GM20431 (cell line): ENCODE measurements at regions not wholly inside any gene's neighbourhood (a gene's known extent, or its start where the extent isn't known, plus 50 kb on each side); places are given as distances from the start of the nearest gene placed in this dataset.

Experiments used
- in situ Hi-C: fragments of 300-500 bp; cut with MseI, MboI; formaldehyde crosslinking; loops from one replicate; pipeline ENCODE4 v1.15.0; 2020; ENCODE audit warnings: low sequenced_read_pairs; ENCODE audit not compliant: unreplicated experiment

- in situ Hi-C loops: no loop called here
Observed at GRCh38 chr1:110816945-110817344, 56.0 kb upstream of the CD53 start.

GRCh38 chr1:110811529-110811928, 61.4 kb upstream of the CD53 start:
- in situ Hi-C loops: no loop called here

GRCh38 chr1:110800079-110800478, 72.9 kb upstream of the CD53 start:
- in situ Hi-C loops: no loop called here

DNA sequence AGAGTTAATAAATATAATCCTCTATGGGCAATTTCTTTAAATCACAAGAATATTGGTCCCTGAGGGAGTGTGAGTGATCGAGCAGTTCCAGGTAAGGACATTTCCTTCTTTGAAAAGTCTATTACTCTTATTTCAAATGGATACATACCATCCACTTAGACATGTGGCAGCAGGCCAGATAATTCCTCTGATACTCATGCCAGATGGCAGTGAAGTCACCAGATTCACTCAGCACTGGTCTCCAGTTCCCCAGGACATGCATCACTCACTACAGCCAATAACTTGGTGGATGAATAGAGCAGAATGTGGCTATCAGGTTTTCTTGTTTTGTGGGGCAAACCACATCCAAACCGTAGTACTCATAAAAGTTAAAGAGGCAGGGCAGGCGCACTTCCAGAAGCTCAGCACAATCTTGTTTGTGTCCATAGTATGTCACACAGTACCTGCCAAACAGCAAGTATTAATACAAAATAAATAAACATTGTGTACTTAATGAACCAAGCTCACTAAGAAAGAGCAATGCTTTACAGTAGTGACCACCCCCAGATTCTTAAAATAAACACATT, 74.2 kb upstream of the CD53 start:
- in situ Hi-C loops: no loop called here

- in situ Hi-C loops: no loop called here
Observed at GRCh38 chr1:110788673-110789072, 84.3 kb upstream of the CD53 start.

- in situ Hi-C loops: no loop called here
Observed at GRCh38 chr1:110787328-110788071, 85.4 kb upstream of the CD53 start.

DNA sequence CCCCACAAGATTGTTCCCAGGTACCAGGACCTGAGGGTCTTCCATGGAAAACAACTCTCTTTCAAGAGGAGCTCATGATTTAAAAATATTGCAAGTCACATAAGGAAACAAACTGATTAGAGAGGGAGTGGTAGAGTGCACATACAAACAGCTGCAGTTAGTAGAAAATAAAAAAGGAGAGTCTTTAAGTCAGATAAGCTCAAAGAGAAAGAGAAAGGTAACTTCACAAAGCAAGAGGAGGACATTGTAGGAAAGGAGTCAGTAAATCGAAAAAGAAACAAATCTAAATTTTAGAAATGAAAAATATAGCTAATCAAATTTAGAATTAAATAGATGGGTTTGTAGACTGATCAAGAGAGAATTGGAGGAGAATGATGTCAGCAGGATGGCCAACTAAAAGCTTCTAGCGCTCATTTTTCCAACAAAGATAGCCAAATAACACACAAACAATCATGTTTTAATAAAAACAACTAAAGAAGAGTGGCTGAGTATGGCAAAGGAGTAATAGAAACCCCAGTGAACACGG, 86.1 kb upstream of the CD53 start:
- in situ Hi-C loops: no loop called here

- in situ Hi-C loops: no loop called here
Observed at GRCh38 chr1:110785612-110786011, 87.3 kb upstream of the CD53 start.

GRCh38 chr1:110785055-110785454, 87.9 kb upstream of the CD53 start:
- in situ Hi-C loops: no loop called here

DNA sequence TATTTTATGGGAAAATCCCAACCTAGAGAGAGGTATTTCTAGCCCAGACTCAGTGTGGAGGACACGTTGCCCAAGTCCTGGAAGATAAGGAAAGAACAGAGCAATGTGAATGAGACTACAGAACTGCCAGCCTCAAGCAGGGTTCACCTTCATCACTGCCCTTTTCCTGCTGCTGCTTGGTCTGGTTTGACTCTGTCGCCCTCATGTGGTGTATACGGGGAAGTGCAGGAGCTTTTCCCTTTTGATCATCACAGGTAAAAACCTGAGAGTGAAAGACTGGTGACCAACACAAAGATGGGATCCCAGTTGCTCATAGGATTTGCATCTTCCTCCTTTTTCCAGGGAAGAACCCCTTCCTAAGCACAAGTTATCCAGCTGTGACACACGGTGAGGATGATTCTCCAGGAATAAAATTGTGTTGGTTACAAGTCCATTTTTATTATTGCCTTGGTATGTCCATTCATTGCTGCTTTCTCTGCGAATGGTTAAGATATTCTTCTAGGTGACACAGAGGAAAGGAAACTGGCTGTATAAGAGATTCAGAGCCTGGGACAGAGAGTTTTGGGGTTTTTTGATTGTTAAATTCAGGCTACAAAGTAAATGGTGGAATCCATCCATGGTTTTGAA, 89.5 kb upstream of the CD53 start:
- in situ Hi-C loops: no loop called here

- in situ Hi-C loops: no loop called here
Observed at GRCh38 chr1:110781525-110781924, 91.4 kb upstream of the CD53 start.

- in situ Hi-C loops: no loop called here
Observed at GRCh38 chr1:110780600-110781484, 92.1 kb upstream of the CD53 start.

GRCh38 chr1:110779636-110780035, 93.3 kb upstream of the CD53 start:
- in situ Hi-C loops: no loop called here

GRCh38 chr1:110778821-110779220, 94.1 kb upstream of the CD53 start:
- in situ Hi-C loops: no loop called here

DNA sequence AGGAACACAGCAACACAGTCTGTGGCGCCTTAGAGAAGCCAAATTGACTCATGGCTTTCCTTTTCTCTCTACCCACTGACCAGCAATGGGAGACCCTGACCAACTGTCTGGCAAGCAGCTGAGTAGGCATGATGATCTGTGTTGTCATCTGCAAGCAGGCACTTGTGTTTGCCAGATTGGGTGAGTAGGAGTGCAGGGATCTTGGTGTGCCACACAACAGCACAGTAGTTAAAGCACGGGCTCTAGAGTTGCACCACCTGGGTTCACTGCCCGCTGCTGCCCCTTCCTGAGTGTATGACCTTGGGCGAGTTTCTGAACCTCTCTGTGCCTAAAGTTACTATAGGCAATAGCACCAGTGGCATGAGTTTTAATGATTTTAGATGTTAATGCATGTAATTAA, 95.7 kb upstream of the CD53 start:
- in situ Hi-C loops: no loop called here

DNA sequence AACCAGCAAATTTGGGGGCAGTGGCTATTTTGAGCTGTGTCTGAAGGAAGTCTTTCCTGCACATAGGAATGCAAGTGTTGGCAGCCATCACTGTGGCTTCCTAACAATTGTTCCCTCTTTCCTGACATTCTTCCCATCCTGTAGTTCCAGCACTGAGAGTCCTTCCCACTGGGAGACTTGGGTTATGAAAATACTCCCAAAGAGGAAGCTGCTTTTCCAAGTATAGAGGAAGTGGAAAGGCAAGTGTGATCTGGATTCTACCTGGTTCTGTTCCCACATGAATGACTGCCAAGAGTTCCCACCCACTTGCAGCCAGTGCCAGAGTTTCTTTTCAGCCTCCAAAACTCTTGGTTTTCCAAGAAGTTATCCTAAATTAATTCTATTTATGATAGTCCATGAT, 98.5 kb upstream of the CD53 start:
- in situ Hi-C loops: no loop called here

GRCh38 chr1:110773813-110774212, 99.1 kb upstream of the KCNA3 start:
- in situ Hi-C loops: no loop called here

GRCh38 chr1:110771245-110772022, 96.7 kb upstream of the KCNA3 start:
- in situ Hi-C loops: no loop called here

DNA sequence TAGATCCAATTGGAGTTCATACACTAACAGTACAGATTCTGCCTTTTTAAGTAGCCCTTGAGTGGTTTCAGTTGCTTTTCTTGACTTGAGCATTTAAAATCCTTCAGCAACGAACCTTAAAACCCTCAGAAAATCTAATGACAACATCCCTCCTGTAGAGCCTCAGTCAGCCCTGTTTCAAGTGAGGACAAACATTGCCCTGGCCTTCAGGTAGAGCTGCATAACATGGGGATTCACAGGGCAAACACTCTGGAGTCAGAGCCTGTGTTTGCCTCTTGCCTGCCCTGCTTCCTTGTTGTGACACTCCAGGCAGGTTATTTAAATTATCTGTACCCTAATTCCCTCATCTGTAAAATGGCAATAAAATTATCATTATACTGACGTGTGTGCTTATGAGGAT, 96.1 kb upstream of the KCNA3 start:
- in situ Hi-C loops: no loop called here

GRCh38 chr1:110768605-110769004, 93.9 kb upstream of the KCNA3 start:
- in situ Hi-C loops: loop anchor here (5.0 kb wide), 1 partner anchor 146 kb away; no protein-coding TSS in a partner anchor
